ENCODE measurements at regions not wholly inside any gene's neighbourhood (a gene's known extent, or its start where the extent isn't known, plus 50 kb on each side); places are given as distances from the start of the nearest gene placed in this dataset.

GRCh38 chr2:71781695-71782228 lies 328.4 kb downstream of the DYSF start:
- DNase-seq (peak in 1 of 2 donors; percentile 0), ATAC-seq (no peak)
- intact Hi-C loops (cut with DNase I) = no loop called here
- TF ChIP-seq, protein P1, sequence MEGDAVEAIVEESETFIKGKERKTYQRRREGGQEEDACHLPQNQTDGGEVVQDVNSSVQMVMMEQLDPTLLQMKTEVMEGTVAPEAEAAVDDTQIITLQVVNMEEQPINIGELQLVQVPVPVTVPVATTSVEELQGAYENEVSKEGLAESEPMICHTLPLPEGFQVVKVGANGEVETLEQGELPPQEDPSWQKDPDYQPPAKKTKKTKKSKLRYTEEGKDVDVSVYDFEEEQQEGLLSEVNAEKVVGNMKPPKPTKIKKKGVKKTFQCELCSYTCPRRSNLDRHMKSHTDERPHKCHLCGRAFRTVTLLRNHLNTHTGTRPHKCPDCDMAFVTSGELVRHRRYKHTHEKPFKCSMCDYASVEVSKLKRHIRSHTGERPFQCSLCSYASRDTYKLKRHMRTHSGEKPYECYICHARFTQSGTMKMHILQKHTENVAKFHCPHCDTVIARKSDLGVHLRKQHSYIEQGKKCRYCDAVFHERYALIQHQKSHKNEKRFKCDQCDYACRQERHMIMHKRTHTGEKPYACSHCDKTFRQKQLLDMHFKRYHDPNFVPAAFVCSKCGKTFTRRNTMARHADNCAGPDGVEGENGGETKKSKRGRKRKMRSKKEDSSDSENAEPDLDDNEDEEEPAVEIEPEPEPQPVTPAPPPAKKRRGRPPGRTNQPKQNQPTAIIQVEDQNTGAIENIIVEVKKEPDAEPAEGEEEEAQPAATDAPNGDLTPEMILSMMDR (IDR thresholded peaks at IDR 0.05) = no peak
- 86 to 87% methylated on average over 5 of the region's 5 CpGs for WGBS, 2 donors
- H3K4me3 ChIP-seq = no peak overlapping the region
- H3K27ac ChIP-seq = no peak overlapping the region
- no peaks in the 10 kb centered on the region for H3K27me3 ChIP-seq
- no peaks in the 10 kb centered on the region for H3K9me3 ChIP-seq
- no peaks in the 10 kb centered on the region for H3K36me3 ChIP-seq
- H3K4me1 ChIP-seq = no peaks in the 10 kb centered on the region

GRCh38 chr2:71780162-71780561 lies 326.8 kb downstream of the DYSF start:
- TF ChIP-seq, protein P1 (IDR thresholded peaks at IDR 0.05) = no peak
- 91 to 94% methylated on average over 7 of the region's 7 CpGs for WGBS, 2 donors
- no peak for DNase-seq
- ATAC-seq = peak in 1 of 8 donors; percentile 24
- H3K4me3 ChIP-seq = no peak overlapping the region
- no peaks in the 10 kb centered on the region for H3K27me3 ChIP-seq
- H3K4me1 ChIP-seq = no peaks in the 10 kb centered on the region
- H3K9me3 ChIP-seq = no peaks in the 10 kb centered on the region
- no peak overlapping the region for H3K27ac ChIP-seq
- H3K36me3 ChIP-seq = no peaks in the 10 kb centered on the region
- intact Hi-C loops (cut with DNase I) = no loop called here

- ATAC-seq (no peak), DNase-seq (no peak)
- H3K4me3 ChIP-seq = no peak overlapping the region
- H3K9me3 ChIP-seq = no peaks in the 10 kb centered on the region
- no peaks in the 10 kb centered on the region for H3K27me3 ChIP-seq
- intact Hi-C loops (cut with DNase I) = no loop called here
- TF ChIP-seq, protein P1 (IDR thresholded peaks at IDR 0.05) = no peak
- H3K27ac ChIP-seq = no peak overlapping the region
- no peaks in the 10 kb centered on the region for H3K36me3 ChIP-seq
- H3K4me1 ChIP-seq = no peaks in the 10 kb centered on the region
Observed at GRCh38 chr2:71779774-71780105, 326.4 kb downstream of the DYSF start.

DNA sequence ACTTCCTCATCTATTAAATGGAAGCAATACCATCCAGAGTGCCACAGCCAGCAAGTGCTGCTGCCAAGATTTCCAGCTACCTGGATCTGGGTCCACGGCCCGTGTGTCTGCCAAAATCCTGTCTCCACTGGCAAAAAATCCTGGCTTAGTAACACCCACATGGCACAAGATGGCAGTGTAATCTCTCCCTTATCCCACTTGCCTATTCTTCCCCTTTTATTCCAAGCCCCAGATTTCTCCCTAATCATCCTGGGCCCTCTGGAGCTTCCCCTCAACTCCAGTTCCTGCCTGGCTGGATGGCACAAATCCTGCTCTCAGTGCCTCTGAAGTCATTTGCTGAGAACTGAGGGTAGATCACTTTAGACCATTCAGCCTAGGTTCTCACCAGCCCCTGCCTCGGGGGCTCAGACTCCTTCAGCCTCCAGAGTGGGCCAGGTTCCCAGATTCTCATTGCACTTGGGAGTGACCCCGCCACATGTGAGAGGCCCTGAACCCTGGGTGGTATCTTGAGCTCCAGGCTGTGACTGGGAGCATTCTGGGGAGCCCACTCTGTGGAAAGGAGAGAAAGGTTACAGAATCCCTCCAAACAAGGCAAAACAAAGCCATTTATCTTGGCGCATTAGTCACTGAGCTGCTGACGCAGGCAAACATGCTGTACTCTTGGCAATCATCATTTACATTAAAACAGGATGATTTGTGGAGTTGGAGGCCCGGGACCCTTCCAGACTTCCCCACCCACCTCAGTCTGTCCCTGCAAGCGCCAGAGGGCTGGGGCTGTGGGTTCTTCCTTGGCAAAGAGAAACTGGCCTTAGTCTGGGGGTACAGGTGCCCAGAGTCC lies 325.8 kb downstream of the DYSF start:
- Histone ChIP-seq H3K9me3 (no peaks in the 10 kb centered on the region), H3K36me3 (no peaks in the 10 kb centered on the region), H3K4me1 (no peaks in the 10 kb centered on the region), H3K27me3 (no peaks in the 10 kb centered on the region), H3K27ac (no peak overlapping the region), H3K4me3 (no peak overlapping the region)
- intact Hi-C loops (cut with DNase I) = no loop called here
- TF ChIP-seq, protein P1 (IDR thresholded peaks at IDR 0.05) = no peak
- DNase-seq = no peak
- ATAC-seq = no peak
- WGBS, 2 donors = 80% methylated on average over 8 of the region's 8 CpGs
